HCT116 (cell line): ENCODE measurements at regions not wholly inside any gene's neighbourhood (a gene's known extent, or its start where the extent isn't known, plus 50 kb on each side); places are given as distances from the start of the nearest gene placed in this dataset.

Experiments used
- ATAC-seq: fragments of 200-7000 bp; cut with Tn5 transposase; 2 replicates; pipeline ENCODE4 v1.9.1; 2020; ENCODE audit warnings: mild to moderate bottlenecking, moderate library complexity
- BruUV-seq: library from RNA; stranded (reverse); fragments of 400-500 nt; replicated peaks from 2 replicates; lab custom pipeline; 2021; lab: Mats Ljungman, UMichigan
- CTCF ChIA-PET: fragments of 300-600 bp; sonication (Branson Sonifier 250); formaldehyde crosslinking; loops from one replicate; lab custom pipeline; 2021; ENCODE audit warnings: antibody characterized with exemption; lab: Charles Lee
- POLR2A ChIA-PET: fragments of 300-600, 350-600 bp; sonication (Branson Sonifier 250); formaldehyde crosslinking; loops from one replicate; lab custom pipeline; 2021; ENCODE audit warnings: antibody characterized with exemption; lab: Charles Lee
- RAD21 ChIA-PET, 2 experiments: fragments of 300-600 bp; sonication (Branson Sonifier 250); formaldehyde crosslinking; loops; one replicate each; lab custom pipeline; 2023; ENCODE audit warnings: low total read pairs in 2 of 2; ENCODE audit not compliant: uncharacterized antibody in 2 of 2, unreplicated experiment in 2 of 2, low non-redundant PET in 1 of 2; lab: Charles Lee
- DNase-seq: peaks from one replicate; pipeline ENCODE4 v3.0.0-alpha.2; 2010; ENCODE audit warnings: low read depth, low spot score
- H2AFZ ChIP-seq: fragments of 200-600 bp; shearing (Covaris generic), sonication (generic); 2 replicates; pipeline ENCODE4 v1.6.1; 2017; ENCODE audit warnings: low read depth, mixed run types, mixed read lengths, antibody characterized with exemption, low read length; ENCODE audit not compliant: poor library complexity, severe bottlenecking
- H3K27ac ChIP-seq: 2 replicates; pipeline ENCODE4 v1.5.1; 2012; ENCODE audit warnings: low read depth, low read length
- H3K27me3 ChIP-seq: fragments of 200-600 bp; sonication (generic); 2 replicates; pipeline ENCODE4 v1.6.1; 2016; ENCODE audit warnings: mixed run types, low read length, mixed read lengths; ENCODE audit not compliant: insufficient read depth
- H3K36me3 ChIP-seq, 2 experiments: fragments of 200-500 bp in 1 of 2; fragments of 200-600 bp in 1 of 2; sonication (Bioruptor generic) in 1 of 2; sonication (generic) in 1 of 2; 2 replicates each; pipeline versions ENCODE4 v1.5.1 to v1.6.1; 2014 to 2016; ENCODE audit warnings: low read length in 2 of 2, inconsistent platforms in 1 of 2, mixed read lengths in 1 of 2, mixed run types in 1 of 2; ENCODE audit not compliant: insufficient read depth in 2 of 2, control insufficient read depth in 1 of 2
- H3K4me1 ChIP-seq, 2 experiments: fragments of 200-600 bp in 1 of 2; sonication (generic) in 1 of 2; 2 replicates each; pipeline versions ENCODE4 v1.5.1 to v1.6.1; 2012 to 2017; ENCODE audit warnings: low read length in 2 of 2, inconsistent platforms in 1 of 2, mild to moderate bottlenecking in 1 of 2, mixed read lengths in 1 of 2, mixed run types in 1 of 2, moderate library complexity in 1 of 2; ENCODE audit not compliant: insufficient read depth in 2 of 2, control insufficient read depth in 1 of 2
- H3K4me2 ChIP-seq: fragments of 200-600 bp; sonication (generic); 2 replicates; pipeline ENCODE4 v1.6.1; 2017; ENCODE audit warnings: mixed run types, low read length, mixed read lengths
- H3K4me3 ChIP-seq, 2 experiments: fragments of 200-600 bp in 1 of 2; sonication (generic) in 1 of 2; replicated peaks in 1 of 2; 2 replicates each; pipeline ENCODE4 v1.5.1; 2011 to 2016; ENCODE audit warnings: low read length in 2 of 2, control low read depth in 1 of 2, low read depth in 1 of 2, mild to moderate bottlenecking in 1 of 2, mixed read lengths in 1 of 2, mixed run types in 1 of 2
- H3K79me2 ChIP-seq: fragments of 200-600 bp; sonication (generic); 2 replicates; pipeline ENCODE4 v1.6.1; 2017; ENCODE audit warnings: mild to moderate bottlenecking, mixed run types, low read length, moderate library complexity, mixed read lengths; ENCODE audit not compliant: insufficient read depth
- H3K9ac ChIP-seq: fragments of 200-600 bp; sonication (generic); 2 replicates; pipeline ENCODE4 v1.6.1; 2016; ENCODE audit warnings: low read length, mixed read lengths
- H3K9me2 ChIP-seq: fragments of 200-600 bp; sonication (generic), shearing (Covaris generic); 2 replicates; pipeline ENCODE4 v1.6.1; 2017; ENCODE audit warnings: mixed run types, mild to moderate bottlenecking, moderate library complexity; ENCODE audit not compliant: insufficient read depth
- H3K9me3 ChIP-seq, 2 experiments: fragments of 200-500 bp in 1 of 2; fragments of 200-600 bp in 1 of 2; sonication (Bioruptor generic) in 1 of 2; sonication (generic) in 1 of 2; 2 replicates each; pipeline ENCODE4 v1.6.1; 2014 to 2017; ENCODE audit warnings: low read length in 2 of 2, mixed read lengths in 2 of 2, inconsistent platforms in 1 of 2, low read depth in 1 of 2, mild to moderate bottlenecking in 1 of 2, mixed run types in 1 of 2, moderate library complexity in 1 of 2; ENCODE audit not compliant: control insufficient read depth in 1 of 2, insufficient read depth in 1 of 2
- H4K20me1 ChIP-seq: fragments of 200-600 bp; sonication (generic), shearing (Covaris generic); 2 replicates; pipeline ENCODE4 v1.6.1; 2017; ENCODE audit warnings: mixed run types, mild to moderate bottlenecking, moderate library complexity; ENCODE audit not compliant: insufficient read depth
- CEBPB ChIP-seq: IDR thresholded peaks from 2 replicates; pipeline ENCODE4 v1.6.1; 2012; ENCODE audit warnings: low read depth
- EZH2 ChIP-seq: fragments of 200-600 bp; sonication (generic); IDR thresholded peaks from 2 replicates; pipeline ENCODE4 v1.6.1; 2017; ENCODE audit warnings: antibody characterized with exemption, mixed run types
- POLR2A ChIP-seq: IDR thresholded peaks from 2 replicates; pipeline ENCODE4 v1.7.0; 2011; ENCODE audit warnings: borderline replicate concordance; ENCODE audit not compliant: insufficient read depth, insufficient read length; ENCODE audit errors: extremely low read depth
- RAD21 ChIP-seq: IDR thresholded peaks from 2 replicates; pipeline ENCODE4 v1.6.1; 2012; ENCODE audit warnings: low read depth, mild to moderate bottlenecking
- SIN3A ChIP-seq: IDR thresholded peaks from 2 replicates; pipeline ENCODE4 v1.6.1; 2012; ENCODE audit warnings: low read depth
- SP1 ChIP-seq: IDR thresholded peaks from 2 replicates; pipeline ENCODE4 v1.6.1; 2012; ENCODE audit warnings: low read depth
- ZNF274 ChIP-seq: fragments of 200-500 bp; sonication (Bioruptor generic); IDR thresholded peaks from 2 replicates; pipeline ENCODE4 v1.6.1; 2014; ENCODE audit warnings: mild to moderate bottlenecking, low read depth, low read length, inconsistent platforms
- intact Hi-C: fragments of 100-400 bp; cut with micrococcal nuclease; formaldehyde crosslinking; loops from 2 replicates; pipeline ENCODE4 v1.10.0; 2022
- TF ChIP-seq, protein P1 (sequence below), 3 experiments: fragments of 200-600 bp in 1 of 3; sonication (generic) in 1 of 3; IDR thresholded peaks in 2 of 3; conservative IDR thresholded peaks in 1 of 3; 2 replicates each; pipeline ENCODE4 v1.5.1; 2012 to 2017; ENCODE audit warnings: low read depth in 2 of 3, low read length in 2 of 3, antibody characterized with exemption in 1 of 3, borderline replicate concordance in 1 of 3, control low read depth in 1 of 3, mild to moderate bottlenecking in 1 of 3, mixed read lengths in 1 of 3, mixed run types in 1 of 3, moderate library complexity in 1 of 3; ENCODE audit not compliant: insufficient read depth in 1 of 3

DNA sequence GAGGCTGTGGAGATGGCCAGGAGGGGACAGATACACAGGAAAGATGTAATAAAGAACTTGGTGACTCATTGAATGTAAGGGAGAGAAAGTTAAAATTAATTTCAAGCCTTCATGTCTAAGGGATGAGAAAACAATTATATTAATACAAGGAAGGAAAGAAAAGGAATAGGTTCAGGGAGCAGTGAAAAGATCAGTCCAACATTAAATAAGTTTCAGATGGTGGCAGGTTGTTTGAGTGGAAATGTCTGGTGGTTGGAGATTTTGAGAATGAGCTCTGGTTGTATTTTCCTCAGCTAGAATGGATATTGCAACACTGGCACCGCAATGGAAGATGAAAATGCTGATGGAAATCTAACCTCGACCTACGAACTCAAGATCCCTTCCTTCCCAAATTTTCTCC is 304.3 kb downstream of the COL12A1 start:
- RAD21 ChIA-PET, result no interaction called here
- H3K4me1 ChIP-seq, result no peaks in the 10 kb centered on the region
- no peak overlapping the region for H3K9ac ChIP-seq
- POLR2A ChIA-PET, result no interaction called here
- H3K4me2 ChIP-seq, result no peak overlapping the region
- CTCF ChIA-PET, result interaction anchor here (2.7 kb wide), 1 partner anchor 303 kb away, joined by 12 read pairs; no protein-coding TSS in a partner anchor
- no peaks in the 10 kb centered on the region for H3K9me3 ChIP-seq
- no peak overlapping the region for H3K4me3 ChIP-seq
- H3K27me3 ChIP-seq, result no peaks in the 10 kb centered on the region
- DNase-seq (no peak), ATAC-seq (no peak)
- H4K20me1 ChIP-seq, result no peaks in the 10 kb centered on the region
- no TSS peak for BruUV-seq
- H3K9me2 ChIP-seq, result no peaks in the 10 kb centered on the region
- TF ChIP-seq SP1 (no peak), EZH2 (no peak), SIN3A (no peak)
- no peak overlapping the region for H3K27ac ChIP-seq
- H3K36me3 ChIP-seq, result no peaks in the 10 kb centered on the region
- intact Hi-C loops, result no loop called here
- no peak overlapping the region for H2AFZ ChIP-seq
- H3K79me2 ChIP-seq, result no peaks in the 10 kb centered on the region

DNA sequence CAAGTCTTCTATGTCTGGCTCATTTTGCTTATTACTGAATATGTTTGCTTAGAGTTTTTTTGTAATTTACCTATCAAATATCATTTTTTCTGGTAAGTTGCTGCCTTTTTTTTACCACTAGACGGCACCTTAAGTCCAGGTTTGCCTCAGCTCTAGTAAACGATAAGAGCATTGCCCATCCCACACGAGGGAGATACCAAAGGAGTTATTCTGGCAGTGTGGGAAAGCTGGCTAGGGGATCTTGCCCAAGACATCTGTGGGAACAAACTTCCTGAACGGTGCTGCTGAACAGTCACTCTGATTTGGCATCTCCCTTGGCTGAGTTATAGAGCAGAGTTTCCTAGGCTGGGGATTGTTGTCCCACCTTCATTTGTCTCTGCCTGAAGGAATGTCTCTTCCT is 306.4 kb downstream of the COL12A1 start:
- H3K27me3 ChIP-seq, result no peaks in the 10 kb centered on the region
- CTCF ChIA-PET, result interaction anchor here (2.7 to 3.0 kb wide), 2 partner anchors 305 to 309 kb away, joined by 11 to 12 read pairs; no protein-coding TSS in a partner anchor
- BruUV-seq, result no TSS peak
- no peaks in the 10 kb centered on the region for H3K9me2 ChIP-seq
- H3K9ac ChIP-seq, result no peak overlapping the region
- no peak overlapping the region for H3K4me2 ChIP-seq
- POLR2A ChIA-PET, result no interaction called here
- TF ChIP-seq POLR2A (no peak), RAD21 (peak; percentile 53; the same call in 1 of the 2 replicates), ZNF274 (no peak), CEBPB (no peak)
- TF ChIP-seq, protein P1, sequence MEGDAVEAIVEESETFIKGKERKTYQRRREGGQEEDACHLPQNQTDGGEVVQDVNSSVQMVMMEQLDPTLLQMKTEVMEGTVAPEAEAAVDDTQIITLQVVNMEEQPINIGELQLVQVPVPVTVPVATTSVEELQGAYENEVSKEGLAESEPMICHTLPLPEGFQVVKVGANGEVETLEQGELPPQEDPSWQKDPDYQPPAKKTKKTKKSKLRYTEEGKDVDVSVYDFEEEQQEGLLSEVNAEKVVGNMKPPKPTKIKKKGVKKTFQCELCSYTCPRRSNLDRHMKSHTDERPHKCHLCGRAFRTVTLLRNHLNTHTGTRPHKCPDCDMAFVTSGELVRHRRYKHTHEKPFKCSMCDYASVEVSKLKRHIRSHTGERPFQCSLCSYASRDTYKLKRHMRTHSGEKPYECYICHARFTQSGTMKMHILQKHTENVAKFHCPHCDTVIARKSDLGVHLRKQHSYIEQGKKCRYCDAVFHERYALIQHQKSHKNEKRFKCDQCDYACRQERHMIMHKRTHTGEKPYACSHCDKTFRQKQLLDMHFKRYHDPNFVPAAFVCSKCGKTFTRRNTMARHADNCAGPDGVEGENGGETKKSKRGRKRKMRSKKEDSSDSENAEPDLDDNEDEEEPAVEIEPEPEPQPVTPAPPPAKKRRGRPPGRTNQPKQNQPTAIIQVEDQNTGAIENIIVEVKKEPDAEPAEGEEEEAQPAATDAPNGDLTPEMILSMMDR (IDR thresholded peaks at IDR 0.05 in 2 of 3, conservative IDR thresholded peaks at IDR 0.05 in 1 of 3; ENCODE audit: borderline replicate concordance in 1 of 3, insufficient read depth in 1 of 3, low read depth in 2 of 3, low read length in 2 of 3), result peak in 2 of 3 experiments; percentile 19 to 22; a peak in 1 of 6 replicates
- RAD21 ChIA-PET, result interaction anchor here in 1 of 2 experiments (0.8 kb wide), 1 partner anchor 306 kb away, joined by 3 read pairs; the partner anchor contains the start of gene COL12A1
- H3K9me3 ChIP-seq, result no peaks in the 10 kb centered on the region
- no peak overlapping the region for H2AFZ ChIP-seq
- H3K36me3 ChIP-seq, result no peaks in the 10 kb centered on the region
- H3K4me1 ChIP-seq, result no peaks in the 10 kb centered on the region
- intact Hi-C loops, result loop anchor here (1.0 kb wide), 1 partner anchor 305 kb away; no protein-coding TSS in a partner anchor
- no peak for DNase-seq
- H3K4me3 ChIP-seq, result no peak overlapping the region
- H3K79me2 ChIP-seq, result no peaks in the 10 kb centered on the region
- H4K20me1 ChIP-seq, result no peaks in the 10 kb centered on the region
- H3K27ac ChIP-seq, result no peak overlapping the region
- no peak for ATAC-seq
